CD1c-positive myeloid dendritic cell (primary cell): ENCODE measurements at regions not wholly inside any gene's neighbourhood (a gene's known extent, or its start where the extent isn't known, plus 50 kb on each side); places are given as distances from the start of the nearest gene placed in this dataset.

ENCODE experiments used
- DNase-seq: peaks from one replicate; pipeline ENCODE4 v3.0.0-alpha.2; 2016; ENCODE audit errors: extremely low spot score

- DNase-seq, result no peak
Observed at GRCh38 chr4:80124246-80125211, 51.5 kb upstream of the ANTXR2 start.
